HEK293 (cell line): ENCODE measurements at regions not wholly inside any gene's neighbourhood (a gene's known extent, or its start where the extent isn't known, plus 50 kb on each side); places are given as distances from the start of the nearest gene placed in this dataset.

Experiments used
- CTCF ChIA-PET: fragments of 350-600 bp; formaldehyde crosslinking; extraction: SDS; loops from one replicate; lab custom pipeline; 2021; ENCODE audit warnings: antibody characterized with exemption; lab: Yijun Ruan, JAX
- POLR2A ChIA-PET: fragments of 300-600 bp; formaldehyde crosslinking; extraction: SDS; loops from one replicate; lab custom pipeline; 2020; ENCODE audit warnings: antibody characterized with exemption, inconsistent platforms; lab: Yijun Ruan, JAX
- H3K27ac ChIP-seq: fragments of 200-500 bp; sonication (Bioruptor generic); 2 replicates; pipeline ENCODE4 v1.5.1; 2014; ENCODE audit warnings: low read depth, low read length, control low read depth, inconsistent platforms; ENCODE audit errors: extremely low read depth
- H3K36me3 ChIP-seq, 2 experiments: fragments of 200-500 bp in 1 of 2; sonication (Bioruptor generic) in 1 of 2; 1 replicate in 1 of 2; 2 replicates in 1 of 2; pipeline ENCODE4 v1.5.1; 2014 to 2017; ENCODE audit warnings: inconsistent platforms in 2 of 2, low read length in 2 of 2; ENCODE audit not compliant: control insufficient read depth in 2 of 2, insufficient read depth in 1 of 2
- H3K4me1 ChIP-seq: fragments of 200-500 bp; sonication (Bioruptor generic); 2 replicates; pipeline ENCODE4 v1.5.1; 2014; ENCODE audit warnings: mild to moderate bottlenecking, low read length, inconsistent platforms; ENCODE audit not compliant: control insufficient read depth, insufficient read depth
- H3K4me3 ChIP-seq: 2 replicates; pipeline ENCODE4 v1.5.1; 2011; ENCODE audit warnings: low read depth, mild to moderate bottlenecking, control low read depth, low read length, moderate library complexity
- H3K9me3 ChIP-seq: fragments of 200-500 bp; sonication (Bioruptor generic); 2 replicates; pipeline ENCODE4 v1.5.1; 2014; ENCODE audit warnings: low read depth, low read length, inconsistent platforms; ENCODE audit not compliant: control insufficient read depth, insufficient read depth
- CTCF ChIP-seq: fragments of 450-650 bp; formaldehyde crosslinking; IDR thresholded peaks from 2 replicates; pipeline ENCODE4 v1.5.1; 2016; ENCODE audit warnings: missing biosample characterization, missing genetic modification characterization
- GLIS1 ChIP-seq: fragments of 450-650 bp; formaldehyde crosslinking; IDR thresholded peaks from 2 replicates; pipeline ENCODE4 v1.5.1; 2016; ENCODE audit warnings: missing biosample characterization, missing genetic modification characterization
- HOXA7 ChIP-seq: sonication (generic); formaldehyde crosslinking; IDR thresholded peaks from 2 replicates; pipeline ENCODE4 v1.8.1; 2022; ENCODE audit warnings: missing genetic modification reagents, borderline replicate concordance
- PBX3 ChIP-seq: sonication (generic); formaldehyde crosslinking; IDR thresholded peaks from 2 replicates; pipeline ENCODE4 v1.8.1; 2022; ENCODE audit warnings: mild to moderate bottlenecking, moderate library complexity, missing genetic modification reagents
- PRDM4 ChIP-seq: fragments of 450-650 bp; formaldehyde crosslinking; IDR thresholded peaks from 2 replicates; pipeline ENCODE4 v1.5.1; 2017; ENCODE audit warnings: missing biosample characterization, missing genetic modification characterization
- REST ChIP-seq: fragments of 450-650 bp; formaldehyde crosslinking; IDR thresholded peaks from 2 replicates; pipeline ENCODE4 v1.5.1; 2016; ENCODE audit warnings: missing biosample characterization, missing genetic modification characterization
- SP2 ChIP-seq: fragments of 450-650 bp; formaldehyde crosslinking; IDR thresholded peaks from 2 replicates; pipeline ENCODE4 v1.5.1; 2016; ENCODE audit warnings: missing biosample characterization, missing genetic modification characterization
- ZBTB7A ChIP-seq: fragments of 450-650 bp; formaldehyde crosslinking; IDR thresholded peaks from 2 replicates; pipeline ENCODE4 v1.5.1; 2016; ENCODE audit warnings: low read depth, missing biosample characterization, missing genetic modification characterization
- ZFHX2 ChIP-seq: fragments of 450-650 bp; formaldehyde crosslinking; conservative IDR thresholded peaks from 2 replicates; pipeline ENCODE4 v1.5.1; 2016; ENCODE audit warnings: missing biosample characterization, missing genetic modification characterization
- ZNF10 ChIP-seq: fragments of 450-650 bp; formaldehyde crosslinking; IDR thresholded peaks from 2 replicates; pipeline ENCODE4 v1.5.1; 2017; ENCODE audit warnings: missing biosample characterization, missing genetic modification characterization
- ZNF335 ChIP-seq: fragments of 450-650 bp; formaldehyde crosslinking; conservative IDR thresholded peaks from 2 replicates; pipeline ENCODE4 v1.5.1; 2016; ENCODE audit warnings: missing biosample characterization, missing genetic modification characterization
- ZNF362 ChIP-seq: fragments of 450-650 bp; formaldehyde crosslinking; IDR thresholded peaks from 2 replicates; pipeline ENCODE4 v1.5.1; 2016; ENCODE audit warnings: missing biosample characterization, missing genetic modification characterization
- ZNF488 ChIP-seq: fragments of 450-650 bp; formaldehyde crosslinking; IDR thresholded peaks from 2 replicates; pipeline ENCODE4 v1.5.1; 2016; ENCODE audit warnings: missing biosample characterization, missing genetic modification characterization
- ZNF658 ChIP-seq: fragments of 450-650 bp; formaldehyde crosslinking; IDR thresholded peaks from 2 replicates; pipeline ENCODE4; 2016; ENCODE audit warnings: missing biosample characterization, missing genetic modification characterization
- ZNF692 ChIP-seq: fragments of 450-650 bp; formaldehyde crosslinking; IDR thresholded peaks from 2 replicates; pipeline ENCODE4 v1.5.1; 2016; ENCODE audit warnings: missing biosample characterization, missing genetic modification characterization
- ZNF76 ChIP-seq: fragments of 450-650 bp; formaldehyde crosslinking; IDR thresholded peaks from 2 replicates; pipeline ENCODE4; 2016; ENCODE audit warnings: low read depth, missing biosample characterization, missing genetic modification characterization, borderline replicate concordance
- ZNF830 ChIP-seq: fragments of 450-650 bp; IDR thresholded peaks from 2 replicates; pipeline ENCODE4 v1.5.0; 2018; ENCODE audit warnings: missing biosample characterization, missing genetic modification characterization, low read depth, mild to moderate bottlenecking, moderate library complexity
- ZSCAN18 ChIP-seq: fragments of 450-650 bp; formaldehyde crosslinking; IDR thresholded peaks from 2 replicates; pipeline ENCODE4 v1.5.1; 2016; ENCODE audit warnings: missing biosample characterization, missing genetic modification characterization

GRCh38 chr2:40859617-40860016 is 407.7 kb upstream of the SLC8A1 start:
- H3K27ac ChIP-seq = no peak overlapping the region
- no peaks in the 10 kb centered on the region for H3K4me1 ChIP-seq
- no peaks in the 10 kb centered on the region for H3K36me3 ChIP-seq
- TF ChIP-seq SP2 (tag by site-specific recombination) (no peak), ZSCAN18 (tag by site-specific recombination) (no peak)
- no peak overlapping the region for H3K4me3 ChIP-seq
- no peaks in the 10 kb centered on the region for H3K9me3 ChIP-seq
- CTCF ChIA-PET = no interaction called here
- POLR2A ChIA-PET = no interaction called here

GRCh38 chr2:40867829-40868228 is 415.9 kb upstream of the SLC8A1 start:
- no peaks in the 10 kb centered on the region for H3K36me3 ChIP-seq
- H3K9me3 ChIP-seq = no peaks in the 10 kb centered on the region
- ChIA-PET POLR2A (no interaction called here), CTCF (no interaction called here)
- H3K27ac ChIP-seq = no peak overlapping the region
- H3K4me3 ChIP-seq = no peak overlapping the region
- H3K4me1 ChIP-seq = no peaks in the 10 kb centered on the region
- TF ChIP-seq SP2 (tag by site-specific recombination) (no peak), PBX3 (CRISPR knock-in tag) (no peak), REST (tag by site-specific recombination) (no peak), PRDM4 (no peak), ZNF488 (no peak), ZFHX2 (no peak), ZNF658 (tag by site-specific recombination) (no peak), ZNF692 (tag by site-specific recombination) (no peak), ZNF830 (tag by site-specific recombination) (no peak), ZNF76 (tag by site-specific recombination) (no peak), CTCF (no peak), HOXA7 (CRISPR knock-in tag) (no peak), ZNF335 (tag by site-specific recombination) (no peak), ZNF362 (no peak), ZNF10 (tag by site-specific recombination) (no peak), GLIS1 (tag by site-specific recombination) (no peak), ZBTB7A (tag by site-specific recombination) (no peak)
